Loucy (cell line): ENCODE measurements at regions not wholly inside any gene's neighbourhood (a gene's known extent, or its start where the extent isn't known, plus 50 kb on each side); places are given as distances from the start of the nearest gene placed in this dataset.

ENCODE experiments used
- CTCF ChIP-seq: fragments of 200-600 bp; sonication (generic); conservative IDR thresholded peaks from 2 replicates; pipeline ENCODE4 v1.5.1; 2014; ENCODE audit warnings: mild to moderate bottlenecking, antibody characterized with exemption, low read length
- EZH2phosphoT487 ChIP-seq: fragments of 200-600 bp; IDR thresholded peaks from 2 replicates; pipeline ENCODE4 v1.6.1; 2018; ENCODE audit warnings: antibody characterized with exemption, mild to moderate bottlenecking, moderate library complexity, borderline replicate concordance

- TF ChIP-seq CTCF (no peak), EZH2phosphoT487 (no peak)
These were observed 114.0 kb upstream of the LNX1 start for GRCh38 chr4:53705151-53705764.
